HL-60 (cell line): ENCODE measurements at regions not wholly inside any gene's neighbourhood (a gene's known extent, or its start where the extent isn't known, plus 50 kb on each side); places are given as distances from the start of the nearest gene placed in this dataset.

Experiments used
- DNase-seq, 2 experiments: peaks; one replicate each; pipeline ENCODE4 v3.0.0-alpha.2; 2010 to 2020; ENCODE audit warnings: low read depth in 1 of 2, low spot score in 1 of 2
- H3K27ac ChIP-seq: fragments of 250-450 bp; sonication (Bioruptor Pico); replicated peaks from 2 replicates; pipeline ENCODE4 v1.5.1; 2020; ENCODE audit warnings: mild to moderate bottlenecking, moderate library complexity
- H3K27me3 ChIP-seq: fragments of 250-450 bp; sonication (Bioruptor Pico); 2 replicates; pipeline ENCODE4 v1.5.1; 2021; ENCODE audit warnings: mild to moderate bottlenecking, moderate library complexity; ENCODE audit not compliant: insufficient read depth, poor library complexity, severe bottlenecking
- H3K4me3 ChIP-seq: replicated peaks from 2 replicates; pipeline ENCODE4 v1.5.1; 2011; ENCODE audit warnings: mild to moderate bottlenecking, control low read depth, low read length; ENCODE audit not compliant: insufficient read depth
- GABPA ChIP-seq: IDR thresholded peaks from 2 replicates; pipeline ENCODE4 v1.6.1; 2012; ENCODE audit warnings: low read depth
- POLR2AphosphoS5 ChIP-seq: IDR thresholded peaks from 2 replicates; pipeline ENCODE4 v1.6.1; 2012; ENCODE audit warnings: low read depth
- SPI1 ChIP-seq: IDR thresholded peaks from 2 replicates; pipeline ENCODE4 v1.6.1; 2012; ENCODE audit warnings: low read depth, mild to moderate bottlenecking, borderline replicate concordance
- TF ChIP-seq, protein P1 (sequence below): IDR thresholded peaks from 2 replicates; pipeline ENCODE4 v1.6.1; 2012; ENCODE audit warnings: low read depth; ENCODE audit not compliant: insufficient replicate concordance
- TF ChIP-seq, protein P2 (sequence below): IDR thresholded peaks from one replicate; pipeline ENCODE4 v1.5.1; 2011; ENCODE audit warnings: low read length, control low read depth, inconsistent platforms; ENCODE audit not compliant: insufficient read depth

- Histone ChIP-seq H3K27ac (no peak overlapping the region), H3K27me3 (no peaks in the 10 kb centered on the region), H3K4me3 (no peak overlapping the region)
- TF ChIP-seq SPI1 (no peak), POLR2AphosphoS5 (no peak), GABPA (no peak)
- TF ChIP-seq, protein P1, sequence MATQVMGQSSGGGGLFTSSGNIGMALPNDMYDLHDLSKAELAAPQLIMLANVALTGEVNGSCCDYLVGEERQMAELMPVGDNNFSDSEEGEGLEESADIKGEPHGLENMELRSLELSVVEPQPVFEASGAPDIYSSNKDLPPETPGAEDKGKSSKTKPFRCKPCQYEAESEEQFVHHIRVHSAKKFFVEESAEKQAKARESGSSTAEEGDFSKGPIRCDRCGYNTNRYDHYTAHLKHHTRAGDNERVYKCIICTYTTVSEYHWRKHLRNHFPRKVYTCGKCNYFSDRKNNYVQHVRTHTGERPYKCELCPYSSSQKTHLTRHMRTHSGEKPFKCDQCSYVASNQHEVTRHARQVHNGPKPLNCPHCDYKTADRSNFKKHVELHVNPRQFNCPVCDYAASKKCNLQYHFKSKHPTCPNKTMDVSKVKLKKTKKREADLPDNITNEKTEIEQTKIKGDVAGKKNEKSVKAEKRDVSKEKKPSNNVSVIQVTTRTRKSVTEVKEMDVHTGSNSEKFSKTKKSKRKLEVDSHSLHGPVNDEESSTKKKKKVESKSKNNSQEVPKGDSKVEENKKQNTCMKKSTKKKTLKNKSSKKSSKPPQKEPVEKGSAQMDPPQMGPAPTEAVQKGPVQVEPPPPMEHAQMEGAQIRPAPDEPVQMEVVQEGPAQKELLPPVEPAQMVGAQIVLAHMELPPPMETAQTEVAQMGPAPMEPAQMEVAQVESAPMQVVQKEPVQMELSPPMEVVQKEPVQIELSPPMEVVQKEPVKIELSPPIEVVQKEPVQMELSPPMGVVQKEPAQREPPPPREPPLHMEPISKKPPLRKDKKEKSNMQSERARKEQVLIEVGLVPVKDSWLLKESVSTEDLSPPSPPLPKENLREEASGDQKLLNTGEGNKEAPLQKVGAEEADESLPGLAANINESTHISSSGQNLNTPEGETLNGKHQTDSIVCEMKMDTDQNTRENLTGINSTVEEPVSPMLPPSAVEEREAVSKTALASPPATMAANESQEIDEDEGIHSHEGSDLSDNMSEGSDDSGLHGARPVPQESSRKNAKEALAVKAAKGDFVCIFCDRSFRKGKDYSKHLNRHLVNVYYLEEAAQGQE, result no peak
- TF ChIP-seq, protein P2, sequence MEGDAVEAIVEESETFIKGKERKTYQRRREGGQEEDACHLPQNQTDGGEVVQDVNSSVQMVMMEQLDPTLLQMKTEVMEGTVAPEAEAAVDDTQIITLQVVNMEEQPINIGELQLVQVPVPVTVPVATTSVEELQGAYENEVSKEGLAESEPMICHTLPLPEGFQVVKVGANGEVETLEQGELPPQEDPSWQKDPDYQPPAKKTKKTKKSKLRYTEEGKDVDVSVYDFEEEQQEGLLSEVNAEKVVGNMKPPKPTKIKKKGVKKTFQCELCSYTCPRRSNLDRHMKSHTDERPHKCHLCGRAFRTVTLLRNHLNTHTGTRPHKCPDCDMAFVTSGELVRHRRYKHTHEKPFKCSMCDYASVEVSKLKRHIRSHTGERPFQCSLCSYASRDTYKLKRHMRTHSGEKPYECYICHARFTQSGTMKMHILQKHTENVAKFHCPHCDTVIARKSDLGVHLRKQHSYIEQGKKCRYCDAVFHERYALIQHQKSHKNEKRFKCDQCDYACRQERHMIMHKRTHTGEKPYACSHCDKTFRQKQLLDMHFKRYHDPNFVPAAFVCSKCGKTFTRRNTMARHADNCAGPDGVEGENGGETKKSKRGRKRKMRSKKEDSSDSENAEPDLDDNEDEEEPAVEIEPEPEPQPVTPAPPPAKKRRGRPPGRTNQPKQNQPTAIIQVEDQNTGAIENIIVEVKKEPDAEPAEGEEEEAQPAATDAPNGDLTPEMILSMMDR, result no peak
- no peak for DNase-seq
Measured at GRCh38 chr11:92702805-92703448, 266.5 kb upstream of the MTNR1B start.

DNA sequence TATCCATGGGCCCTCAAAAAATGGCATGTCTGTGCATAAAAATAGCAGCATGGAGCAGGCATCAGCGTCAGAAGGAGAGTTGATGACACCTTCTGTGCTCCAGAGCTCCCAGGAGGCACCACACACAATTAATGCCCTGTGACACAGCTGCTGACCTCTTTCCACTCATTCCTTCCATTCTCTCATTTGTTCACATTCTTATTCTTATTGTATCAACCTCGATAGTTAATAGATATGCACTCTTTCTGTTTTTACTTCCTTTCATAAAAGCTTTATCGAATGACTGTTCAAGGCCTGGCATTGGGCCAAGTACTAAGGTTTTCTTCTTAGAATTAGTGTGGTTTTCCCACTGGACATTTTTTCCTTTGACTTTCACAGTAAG is 266.0 kb upstream of the MTNR1B start:
- no peak overlapping the region for H3K27ac ChIP-seq
- no peaks in the 10 kb centered on the region for H3K27me3 ChIP-seq
- H3K4me3 ChIP-seq, result no peak overlapping the region
- no peak for DNase-seq
- TF ChIP-seq, protein P1, result no peak
- TF ChIP-seq POLR2AphosphoS5, result no peak
- TF ChIP-seq GABPA, result no peak
- TF ChIP-seq, protein P2, result no peak
- no peak for TF ChIP-seq SPI1

GRCh38 chr11:92707173-92707619 is 262.3 kb upstream of the MTNR1B start:
- no peak for TF ChIP-seq POLR2AphosphoS5
- TF ChIP-seq, protein P2, result no peak
- no peak for TF ChIP-seq GABPA
- TF ChIP-seq, protein P1, result no peak
- TF ChIP-seq SPI1, result no peak
- DNase-seq, result no peak
- Histone ChIP-seq H3K27me3 (peaks cover 2% of the 10 kb centered on the region), H3K27ac (no peak overlapping the region), H3K4me3 (no peak overlapping the region)
